H1 (cell line): ENCODE measurements at regions not wholly inside any gene's neighbourhood (a gene's known extent, or its start where the extent isn't known, plus 50 kb on each side); places are given as distances from the start of the nearest gene placed in this dataset.

ENCODE experiments used
- CREB1 ChIP-seq: IDR thresholded peaks from 2 replicates; pipeline ENCODE4 v1.6.1; 2012; ENCODE audit warnings: inconsistent platforms
- CTCF ChIP-seq, 3 experiments: IDR thresholded peaks; 1 replicate in 2 of 3; 2 replicates in 1 of 3; pipeline versions ENCODE4 v1.5.1 to v1.6.1; 2011; ENCODE audit warnings: low read length in 3 of 3, mild to moderate bottlenecking in 3 of 3, inconsistent platforms in 2 of 3, low read depth in 1 of 3, moderate library complexity in 1 of 3; ENCODE audit not compliant: insufficient read depth in 1 of 3; ENCODE audit errors: control extremely low read depth in 1 of 3
- EP300 ChIP-seq, 2 experiments: IDR thresholded peaks; 1 replicate in 1 of 2; 2 replicates in 1 of 2; pipeline ENCODE4 v1.6.1; 2011 to 2012; ENCODE audit warnings: low read depth in 2 of 2, low read length in 2 of 2, mild to moderate bottlenecking in 2 of 2, borderline replicate concordance in 1 of 2, inconsistent platforms in 1 of 2, moderate library complexity in 1 of 2
- MAFK ChIP-seq: IDR thresholded peaks from 2 replicates; pipeline ENCODE4 v1.6.1; 2012; ENCODE audit warnings: low read depth, mild to moderate bottlenecking, improper control_type of control experiment, low read length
- MAX ChIP-seq: IDR thresholded peaks from 2 replicates; pipeline ENCODE4 v1.6.1; 2012; ENCODE audit warnings: inconsistent platforms
- POLR2A ChIP-seq, 2 experiments: IDR thresholded peaks; 1 replicate in 1 of 2; 2 replicates in 1 of 2; pipeline ENCODE4 v1.6.1; 2011; ENCODE audit warnings: low read depth in 2 of 2, low read length in 2 of 2, mild to moderate bottlenecking in 2 of 2; ENCODE audit errors: control extremely low read depth in 1 of 2
- POLR2AphosphoS5 ChIP-seq: IDR thresholded peaks from 2 replicates; pipeline ENCODE4 v1.6.1; 2011; ENCODE audit warnings: low read depth, low read length
- RBBP5 ChIP-seq: IDR thresholded peaks from 2 replicates; pipeline ENCODE4 v1.7.1; 2012; ENCODE audit warnings: low read depth, mild to moderate bottlenecking, inconsistent platforms, low read length, moderate library complexity, borderline replicate concordance
- SP1 ChIP-seq: IDR thresholded peaks from 2 replicates; pipeline ENCODE4 v1.6.1; 2011; ENCODE audit warnings: low read depth, low read length
- TAF1 ChIP-seq: IDR thresholded peaks from 2 replicates; pipeline ENCODE4 v1.6.1; 2011; ENCODE audit warnings: mild to moderate bottlenecking, low read depth, low read length

GRCh38 chr3:159764490-159765029 lies 224.1 kb upstream of the IL12A start:
- TF ChIP-seq POLR2A (IDR thresholded peaks at IDR 0.05; ENCODE audit: control extremely low read depth in 1 of 2, low read depth in 2 of 2, low read length in 2 of 2) (peak in 1 of 2 experiments; percentile 14; a peak in 1 of 3 replicates), CTCF (IDR thresholded peaks at IDR 0.05; ENCODE audit: control extremely low read depth in 1 of 3, insufficient read depth in 1 of 3, low read depth in 1 of 3, low read length in 3 of 3) (no peak), MAX (no peak), SP1 (no peak), TAF1 (no peak), EP300 (IDR thresholded peaks at IDR 0.05; ENCODE audit: borderline replicate concordance in 1 of 2, low read depth in 2 of 2, low read length in 2 of 2) (no peak), CREB1 (no peak), RBBP5 (no peak), POLR2AphosphoS5 (no peak), MAFK (no peak)
